ENCODE measurements at regions not wholly inside any gene's neighbourhood (a gene's known extent, or its start where the extent isn't known, plus 50 kb on each side); places are given as distances from the start of the nearest gene placed in this dataset.

DNA sequence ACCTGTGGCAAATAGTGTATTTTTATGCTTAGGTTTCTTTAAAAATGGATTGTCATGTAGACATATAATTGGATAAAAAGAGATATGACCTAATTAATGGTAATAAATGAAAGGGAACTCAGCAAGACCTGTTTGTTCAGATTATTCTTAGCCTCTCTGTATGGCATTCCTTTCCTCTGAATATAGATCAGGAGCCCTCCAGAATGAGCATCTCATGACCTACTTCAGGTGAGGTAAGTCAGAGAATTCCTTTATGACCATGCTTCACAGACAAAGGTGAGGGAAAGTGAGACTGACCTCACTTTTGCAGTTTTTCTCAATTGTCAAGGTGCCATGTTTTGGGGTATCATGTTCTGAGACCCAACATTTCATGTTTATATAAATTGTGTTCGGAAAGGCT lies 1744.3 kb upstream of the PIK3C3 start:
- no peaks in the 10 kb centered on the region for H3K36me3 ChIP-seq (ENCODE audit: control insufficient read depth in 2 of 2, insufficient read depth in 2 of 2, low read length in 1 of 2)
- H3K79me2 ChIP-seq (ENCODE audit: control insufficient read depth, insufficient read depth, low read length), result no peaks in the 10 kb centered on the region
- POLR2A ChIA-PET, result no interaction called here
- DNase-seq (ENCODE audit: low read depth, low spot score), result no peak
- 0% methylated on average over 1 of the region's 1 CpG for WGBS (ENCODE audit: insufficient coverage, insufficient replicate concordance, low lambda C conversion rate, missing lambda C conversion rate)
- no peak overlapping the region for H3K4me2 ChIP-seq (ENCODE audit: control insufficient read depth, insufficient read depth)
- BruUV-seq (replicated peaks), result no TSS peak
- intact Hi-C loops (cut with micrococcal nuclease; ENCODE audit: unreplicated experiment), result no loop called here
- no peak overlapping the region for H2AFZ ChIP-seq (ENCODE audit: control insufficient read depth, low read depth, low read length)
- H3K9me3 ChIP-seq (replicated peaks; ENCODE audit: control insufficient read depth, insufficient read depth, low read length), result no peaks in the 10 kb centered on the region
- no peak overlapping the region for H3K9ac ChIP-seq (ENCODE audit: control insufficient read depth, insufficient read depth, low read length)
- ATAC-seq, result no peak
- no peaks in the 10 kb centered on the region for H3K4me1 ChIP-seq (ENCODE audit: control insufficient read depth, insufficient read depth, low read length)
- in situ Hi-C loops (cut with MboI), result no loop called here
- CTCF ChIA-PET, result no interaction called here
- FAIRE-seq, result no peak
- H4K20me1 ChIP-seq (ENCODE audit: control insufficient read depth, insufficient read depth), result no peaks in the 10 kb centered on the region
- RAD21 ChIA-PET (ENCODE audit: unreplicated experiment), result no interaction called here
- no peak overlapping the region for H3K27ac ChIP-seq (ENCODE audit: control insufficient read depth, insufficient read depth)
- H3K4me3 ChIP-seq, result no peak overlapping the region
- SMC1A ChIA-PET (ENCODE audit: uncharacterized antibody, unreplicated experiment), result no interaction called here
- H3K27me3 ChIP-seq (replicated peaks in 1 of 2; ENCODE audit: control insufficient read depth in 2 of 2, insufficient read depth in 2 of 2, low read length in 1 of 2), result no peaks in the 10 kb centered on the region
- TF ChIP-seq SMAD1 (IDR thresholded peaks at IDR 0.05; ENCODE audit: low read depth, partially characterized antibody), result no peak
- no peak for TF ChIP-seq ASH2L (IDR thresholded peaks at IDR 0.05; ENCODE audit: borderline replicate concordance, low read depth)
- TF ChIP-seq SPI1 (IDR thresholded peaks at IDR 0.05; ENCODE audit: borderline replicate concordance, insufficient read depth, low read depth, low read length), result no peak
- TF ChIP-seq JUND (IDR thresholded peaks at IDR 0.05; ENCODE audit: low read depth, low read length), result no peak
- no peak for TF ChIP-seq MTA2 (IDR thresholded peaks at IDR 0.05; ENCODE audit: low read depth)
- TF ChIP-seq TBL1XR1 (IDR thresholded peaks at IDR 0.05; ENCODE audit: low read depth, low read length), result no peak
- TF ChIP-seq NFYB (IDR thresholded peaks at IDR 0.05; ENCODE audit: insufficient read depth, low read depth, low read length), result no peak
- TF ChIP-seq POLR2A (IDR thresholded peaks at IDR 0.05; ENCODE audit: low read depth, low read length), result no peak
- TF ChIP-seq, protein P1, sequence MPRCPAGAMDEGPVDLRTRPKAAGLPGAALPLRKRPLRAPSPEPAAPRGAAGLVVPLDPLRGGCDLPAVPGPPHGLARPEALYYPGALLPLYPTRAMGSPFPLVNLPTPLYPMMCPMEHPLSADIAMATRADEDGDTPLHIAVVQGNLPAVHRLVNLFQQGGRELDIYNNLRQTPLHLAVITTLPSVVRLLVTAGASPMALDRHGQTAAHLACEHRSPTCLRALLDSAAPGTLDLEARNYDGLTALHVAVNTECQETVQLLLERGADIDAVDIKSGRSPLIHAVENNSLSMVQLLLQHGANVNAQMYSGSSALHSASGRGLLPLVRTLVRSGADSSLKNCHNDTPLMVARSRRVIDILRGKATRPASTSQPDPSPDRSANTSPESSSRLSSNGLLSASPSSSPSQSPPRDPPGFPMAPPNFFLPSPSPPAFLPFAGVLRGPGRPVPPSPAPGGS (IDR thresholded peaks at IDR 0.05; ENCODE audit: borderline replicate concordance, insufficient read depth, low read depth, low read length, poor library complexity, severe bottlenecking), result no peak
- TF ChIP-seq, protein P2, sequence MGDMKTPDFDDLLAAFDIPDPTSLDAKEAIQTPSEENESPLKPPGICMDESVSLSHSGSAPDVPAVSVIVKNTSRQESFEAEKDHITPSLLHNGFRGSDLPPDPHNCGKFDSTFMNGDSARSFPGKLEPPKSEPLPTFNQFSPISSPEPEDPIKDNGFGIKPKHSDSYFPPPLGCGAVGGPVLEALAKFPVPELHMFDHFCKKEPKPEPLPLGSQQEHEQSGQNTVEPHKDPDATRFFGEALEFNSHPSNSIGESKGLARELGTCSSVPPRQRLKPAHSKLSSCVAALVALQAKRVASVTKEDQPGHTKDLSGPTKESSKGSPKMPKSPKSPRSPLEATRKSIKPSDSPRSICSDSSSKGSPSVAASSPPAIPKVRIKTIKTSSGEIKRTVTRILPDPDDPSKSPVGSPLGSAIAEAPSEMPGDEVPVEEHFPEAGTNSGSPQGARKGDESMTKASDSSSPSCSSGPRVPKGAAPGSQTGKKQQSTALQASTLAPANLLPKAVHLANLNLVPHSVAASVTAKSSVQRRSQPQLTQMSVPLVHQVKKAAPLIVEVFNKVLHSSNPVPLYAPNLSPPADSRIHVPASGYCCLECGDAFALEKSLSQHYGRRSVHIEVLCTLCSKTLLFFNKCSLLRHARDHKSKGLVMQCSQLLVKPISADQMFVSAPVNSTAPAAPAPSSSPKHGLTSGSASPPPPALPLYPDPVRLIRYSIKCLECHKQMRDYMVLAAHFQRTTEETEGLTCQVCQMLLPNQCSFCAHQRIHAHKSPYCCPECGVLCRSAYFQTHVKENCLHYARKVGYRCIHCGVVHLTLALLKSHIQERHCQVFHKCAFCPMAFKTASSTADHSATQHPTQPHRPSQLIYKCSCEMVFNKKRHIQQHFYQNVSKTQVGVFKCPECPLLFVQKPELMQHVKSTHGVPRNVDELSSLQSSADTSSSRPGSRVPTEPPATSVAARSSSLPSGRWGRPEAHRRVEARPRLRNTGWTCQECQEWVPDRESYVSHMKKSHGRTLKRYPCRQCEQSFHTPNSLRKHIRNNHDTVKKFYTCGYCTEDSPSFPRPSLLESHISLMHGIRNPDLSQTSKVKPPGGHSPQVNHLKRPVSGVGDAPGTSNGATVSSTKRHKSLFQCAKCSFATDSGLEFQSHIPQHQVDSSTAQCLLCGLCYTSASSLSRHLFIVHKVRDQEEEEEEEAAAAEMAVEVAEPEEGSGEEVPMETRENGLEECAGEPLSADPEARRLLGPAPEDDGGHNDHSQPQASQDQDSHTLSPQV (IDR thresholded peaks at IDR 0.05), result no peak
- TF ChIP-seq, protein P3, sequence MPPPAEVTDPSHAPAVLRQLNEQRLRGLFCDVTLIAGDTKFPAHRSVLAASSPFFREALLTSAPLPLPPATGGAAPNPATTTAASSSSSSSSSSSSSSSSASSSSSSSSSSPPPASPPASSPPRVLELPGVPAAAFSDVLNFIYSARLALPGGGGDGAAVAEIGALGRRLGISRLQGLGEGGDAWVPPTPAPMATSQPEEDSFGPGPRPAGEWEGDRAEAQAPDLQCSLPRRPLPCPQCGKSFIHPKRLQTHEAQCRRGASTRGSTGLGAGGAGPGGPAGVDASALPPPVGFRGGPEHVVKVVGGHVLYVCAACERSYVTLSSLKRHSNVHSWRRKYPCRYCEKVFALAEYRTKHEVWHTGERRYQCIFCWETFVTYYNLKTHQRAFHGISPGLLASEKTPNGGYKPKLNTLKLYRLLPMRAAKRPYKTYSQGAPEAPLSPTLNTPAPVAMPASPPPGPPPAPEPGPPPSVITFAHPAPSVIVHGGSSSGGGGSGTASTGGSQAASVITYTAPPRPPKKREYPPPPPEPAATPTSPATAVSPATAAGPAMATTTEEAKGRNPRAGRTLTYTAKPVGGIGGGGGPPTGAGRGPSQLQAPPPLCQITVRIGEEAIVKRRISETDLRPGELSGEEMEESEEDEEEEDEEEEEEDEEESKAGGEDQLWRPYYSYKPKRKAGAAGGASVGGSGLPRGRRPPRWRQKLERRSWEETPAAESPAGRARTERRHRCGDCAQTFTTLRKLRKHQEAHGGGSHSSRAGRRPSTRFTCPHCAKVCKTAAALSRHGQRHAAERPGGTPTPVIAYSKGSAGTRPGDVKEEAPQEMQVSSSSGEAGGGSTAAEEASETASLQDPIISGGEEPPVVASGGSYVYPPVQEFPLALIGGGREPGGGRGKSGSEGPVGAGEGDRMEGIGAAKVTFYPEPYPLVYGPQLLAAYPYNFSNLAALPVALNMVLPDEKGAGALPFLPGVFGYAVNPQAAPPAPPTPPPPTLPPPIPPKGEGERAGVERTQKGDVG (CRISPR knock-in tag; IDR thresholded peaks at IDR 0.05), result no peak
- TF ChIP-seq, protein P4, sequence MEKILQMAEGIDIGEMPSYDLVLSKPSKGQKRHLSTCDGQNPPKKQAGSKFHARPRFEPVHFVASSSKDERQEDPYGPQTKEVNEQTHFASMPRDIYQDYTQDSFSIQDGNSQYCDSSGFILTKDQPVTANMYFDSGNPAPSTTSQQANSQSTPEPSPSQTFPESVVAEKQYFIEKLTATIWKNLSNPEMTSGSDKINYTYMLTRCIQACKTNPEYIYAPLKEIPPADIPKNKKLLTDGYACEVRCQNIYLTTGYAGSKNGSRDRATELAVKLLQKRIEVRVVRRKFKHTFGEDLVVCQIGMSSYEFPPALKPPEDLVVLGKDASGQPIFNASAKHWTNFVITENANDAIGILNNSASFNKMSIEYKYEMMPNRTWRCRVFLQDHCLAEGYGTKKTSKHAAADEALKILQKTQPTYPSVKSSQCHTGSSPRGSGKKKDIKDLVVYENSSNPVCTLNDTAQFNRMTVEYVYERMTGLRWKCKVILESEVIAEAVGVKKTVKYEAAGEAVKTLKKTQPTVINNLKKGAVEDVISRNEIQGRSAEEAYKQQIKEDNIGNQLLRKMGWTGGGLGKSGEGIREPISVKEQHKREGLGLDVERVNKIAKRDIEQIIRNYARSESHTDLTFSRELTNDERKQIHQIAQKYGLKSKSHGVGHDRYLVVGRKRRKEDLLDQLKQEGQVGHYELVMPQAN (conservative IDR thresholded peaks at IDR 0.05), result no peak

All from GM12878 (cell line).